Posterior cingulate gyrus (tissue), 11 donors: ENCODE measurements at regions not wholly inside any gene's neighbourhood (a gene's known extent, or its start where the extent isn't known, plus 50 kb on each side); places are given as distances from the start of the nearest gene placed in this dataset.
A peak's percentile ranks its signal among the peaks of the same experiment; 100 is the strongest.
"Not testable (repeated sequence)": the region's sequence is repeated elsewhere in the genome, so short reads cannot be mapped to it uniquely, and the experiment has no call there.

Experiments used
- DNase-seq, 10 donors: peaks; one replicate each; pipeline versions ENCODE4 v3.0.0 to v3.0.0-alpha.2; 2020 to 2021; ENCODE audit warnings: mixed read lengths in 3 of 10
- intact Hi-C: fragments of 100-400 bp; cut with DNase I; formaldehyde crosslinking; loops from one replicate; pipeline ENCODE4 v1.15.1; 2023

- intact Hi-C loops = no loop called here
- DNase-seq = peak in 2 of 10 donors; percentile 51 to 61
These were observed 88.4 kb upstream of the C1orf174 start for GRCh38 chr1:3988431-3988830.

- no peak for DNase-seq
- intact Hi-C loops = no loop called here
These were observed 89.4 kb upstream of the C1orf174 start for GRCh38 chr1:3989465-3989864.

- peak in 1 of 10 donors; percentile 19 for DNase-seq
- intact Hi-C loops = no loop called here
These were observed 92.1 kb upstream of the C1orf174 start for GRCh38 chr1:3992103-3992556.

GRCh38 chr1:3992746-3993145 is 92.7 kb upstream of the C1orf174 start:
- DNase-seq = peak in 3 of 10 donors; percentile 44 to 74 (median 55)
- intact Hi-C loops = no loop called here

GRCh38 chr1:3993619-3994375 is 93.7 kb upstream of the C1orf174 start:
- intact Hi-C loops = no loop called here
- DNase-seq = peak in 3 of 10 donors; percentile 37 to 74 (median 66)

GRCh38 chr1:3995141-3995780 is 95.2 kb upstream of the C1orf174 start:
- intact Hi-C loops = no loop called here
- DNase-seq = peak in 3 of 10 donors; percentile 49 to 56 (median 50)

- intact Hi-C loops = no loop called here
- DNase-seq = peak in 3 of 10 donors; percentile 25 to 52 (median 37)
These were observed 97.0 kb upstream of the C1orf174 start for GRCh38 chr1:3996846-3997705.

- intact Hi-C loops = no loop called here
- peak in 3 of 10 donors; percentile 46 to 47 (median 47) for DNase-seq
These were observed 98.0 kb upstream of the C1orf174 start for GRCh38 chr1:3998086-3998485.

GRCh38 chr1:3999514-3999913 is 99.4 kb upstream of the C1orf174 start:
- DNase-seq, intact Hi-C loops: not testable (repeated sequence)

GRCh38 chr1:3999941-4000735 is 100.1 kb upstream of the C1orf174 start:
- intact Hi-C loops = no loop called here
- peak in 3 of 10 donors; percentile 21 to 68 (median 53) for DNase-seq

- intact Hi-C loops = no loop called here
- peak in 2 of 10 donors; percentile 55 to 65 for DNase-seq
These were observed 100.8 kb upstream of the C1orf174 start for GRCh38 chr1:4000811-4001251.

- peak in 2 of 10 donors; percentile 31 to 63 for DNase-seq
- intact Hi-C loops = no loop called here
These were observed 101.4 kb upstream of the C1orf174 start for GRCh38 chr1:4001461-4001860.

- intact Hi-C loops = no loop called here
- peak in 4 of 10 donors; percentile 1 to 77 (median 62) for DNase-seq
These were observed 102.0 kb upstream of the C1orf174 start for GRCh38 chr1:4002061-4002521.

- intact Hi-C loops = no loop called here
- DNase-seq = peak in 1 of 10 donors; percentile 21
These were observed 102.7 kb upstream of the C1orf174 start for GRCh38 chr1:4002741-4003140.

- intact Hi-C loops = no loop called here
- DNase-seq = peak in 3 of 10 donors; percentile 4 to 67 (median 62)
These were observed 103.9 kb upstream of the C1orf174 start for GRCh38 chr1:4003846-4004505.

- intact Hi-C loops = no loop called here
- DNase-seq = peak in 3 of 10 donors; percentile 2 to 64 (median 58)
These were observed 104.8 kb upstream of the C1orf174 start for GRCh38 chr1:4004635-4005430.

- intact Hi-C loops = no loop called here
- DNase-seq = peak in 2 of 10 donors; percentile 42 to 75
These were observed 105.4 kb upstream of the C1orf174 start for GRCh38 chr1:4005431-4005830.

- peak in 1 of 10 donors; percentile 66 for DNase-seq
- intact Hi-C loops = no loop called here
These were observed 106.8 kb upstream of the C1orf174 start for GRCh38 chr1:4006676-4007374.
